RWPE2 (cell line): ENCODE measurements at regions not wholly inside any gene's neighbourhood (a gene's known extent, or its start where the extent isn't known, plus 50 kb on each side); places are given as distances from the start of the nearest gene placed in this dataset.

Experiments used
- ATAC-seq: fragments of 200-7000 bp; cut with Tn5 transposase; 3 replicates; pipeline ENCODE4 v1.9.1; 2021; ENCODE audit warnings: low read depth
- DNase-seq: peaks from one replicate; pipeline ENCODE4 v3.0.0-alpha.2; 2020; ENCODE audit warnings: low spot score
- H3K27ac ChIP-seq: fragments of 450-650 bp; 2 replicates; pipeline ENCODE4 v1.5.1; 2017; ENCODE audit warnings: mild to moderate bottlenecking; ENCODE audit not compliant: poor library complexity, severe bottlenecking
- H3K27me3 ChIP-seq: fragments of 250-450 bp; sonication (Bioruptor Pico); 2 replicates; pipeline ENCODE4 v1.5.1; 2021; ENCODE audit warnings: mild to moderate bottlenecking, moderate library complexity; ENCODE audit not compliant: insufficient read depth, poor library complexity, severe bottlenecking
- H3K36me3 ChIP-seq: fragments of 250-450 bp; sonication (Bioruptor Pico); 2 replicates; pipeline ENCODE4 v1.5.1; 2020; ENCODE audit warnings: low read depth, mild to moderate bottlenecking, moderate library complexity
- H3K4me1 ChIP-seq: fragments of 250-450 bp; sonication (Bioruptor Pico); 2 replicates; pipeline ENCODE4 v1.5.1; 2021; ENCODE audit warnings: mild to moderate bottlenecking, moderate library complexity; ENCODE audit not compliant: insufficient read depth, poor library complexity, severe bottlenecking
- H3K4me3 ChIP-seq: fragments of 250-450 bp; sonication (Bioruptor Pico); 2 replicates; pipeline ENCODE4 v1.5.1; 2021; ENCODE audit warnings: mild to moderate bottlenecking, moderate library complexity; ENCODE audit not compliant: severe bottlenecking
- H3K9me3 ChIP-seq: fragments of 250-450 bp; sonication (Bioruptor Pico); 2 replicates; pipeline ENCODE4 v1.5.1; 2021; ENCODE audit warnings: mild to moderate bottlenecking, moderate library complexity; ENCODE audit not compliant: severe bottlenecking
- TF ChIP-seq, protein P1 (sequence below): fragments of 450-650 bp; IDR thresholded peaks from one replicate; pipeline ENCODE4 v1.5.1; 2017; ENCODE audit warnings: mild to moderate bottlenecking, moderate library complexity; ENCODE audit not compliant: poor library complexity, severe bottlenecking

DNA sequence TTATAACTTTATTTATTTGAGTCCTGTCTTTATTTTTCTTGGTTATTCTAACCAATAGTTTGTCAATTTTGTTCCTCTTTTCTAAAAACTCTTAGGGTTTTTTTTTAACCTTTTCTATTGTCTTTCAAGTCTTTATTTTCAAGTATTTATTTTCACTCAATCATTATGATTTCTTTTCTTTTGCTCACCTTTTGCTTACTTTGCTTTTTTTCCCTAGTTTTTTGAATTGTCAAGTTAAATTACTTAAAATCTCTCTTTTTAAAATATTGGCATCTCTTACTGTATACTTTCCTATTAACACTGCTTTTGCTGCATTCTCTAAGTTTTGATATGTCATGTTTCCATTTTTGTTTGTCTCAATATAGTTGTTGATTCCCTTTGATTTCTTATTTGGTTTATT is 396.8 kb upstream of the CCDC179 start:
- DNase-seq = no peak
- Histone ChIP-seq H3K27me3 (no peaks in the 10 kb centered on the region), H3K9me3 (no peaks in the 10 kb centered on the region), H3K4me3 (no peak overlapping the region), H3K4me1 (no peaks in the 10 kb centered on the region), H3K27ac (no peak overlapping the region), H3K36me3 (no peaks in the 10 kb centered on the region)
- ATAC-seq = no peak
- TF ChIP-seq, protein P1, sequence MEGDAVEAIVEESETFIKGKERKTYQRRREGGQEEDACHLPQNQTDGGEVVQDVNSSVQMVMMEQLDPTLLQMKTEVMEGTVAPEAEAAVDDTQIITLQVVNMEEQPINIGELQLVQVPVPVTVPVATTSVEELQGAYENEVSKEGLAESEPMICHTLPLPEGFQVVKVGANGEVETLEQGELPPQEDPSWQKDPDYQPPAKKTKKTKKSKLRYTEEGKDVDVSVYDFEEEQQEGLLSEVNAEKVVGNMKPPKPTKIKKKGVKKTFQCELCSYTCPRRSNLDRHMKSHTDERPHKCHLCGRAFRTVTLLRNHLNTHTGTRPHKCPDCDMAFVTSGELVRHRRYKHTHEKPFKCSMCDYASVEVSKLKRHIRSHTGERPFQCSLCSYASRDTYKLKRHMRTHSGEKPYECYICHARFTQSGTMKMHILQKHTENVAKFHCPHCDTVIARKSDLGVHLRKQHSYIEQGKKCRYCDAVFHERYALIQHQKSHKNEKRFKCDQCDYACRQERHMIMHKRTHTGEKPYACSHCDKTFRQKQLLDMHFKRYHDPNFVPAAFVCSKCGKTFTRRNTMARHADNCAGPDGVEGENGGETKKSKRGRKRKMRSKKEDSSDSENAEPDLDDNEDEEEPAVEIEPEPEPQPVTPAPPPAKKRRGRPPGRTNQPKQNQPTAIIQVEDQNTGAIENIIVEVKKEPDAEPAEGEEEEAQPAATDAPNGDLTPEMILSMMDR = no peak

- H3K27ac ChIP-seq = no peak overlapping the region
- no peaks in the 10 kb centered on the region for H3K27me3 ChIP-seq
- H3K4me1 ChIP-seq = no peaks in the 10 kb centered on the region
- DNase-seq (no peak), ATAC-seq (no peak)
- H3K36me3 ChIP-seq = no peaks in the 10 kb centered on the region
- TF ChIP-seq, protein P1 = no peak
- H3K9me3 ChIP-seq = no peaks in the 10 kb centered on the region
- no peak overlapping the region for H3K4me3 ChIP-seq
These were observed 397.3 kb upstream of the CCDC179 start for GRCh38 chr11:23257556-23257955.

- Histone ChIP-seq H3K4me3 (no peak overlapping the region), H3K27me3 (no peaks in the 10 kb centered on the region), H3K27ac (no peak overlapping the region), H3K9me3 (no peaks in the 10 kb centered on the region), H3K36me3 (no peaks in the 10 kb centered on the region), H3K4me1 (no peaks in the 10 kb centered on the region)
- DNase-seq (no peak), ATAC-seq (no peak)
- TF ChIP-seq, protein P1 = no peak
These were observed 403.2 kb upstream of the CCDC179 start for GRCh38 chr11:23263466-23263865.

DNA sequence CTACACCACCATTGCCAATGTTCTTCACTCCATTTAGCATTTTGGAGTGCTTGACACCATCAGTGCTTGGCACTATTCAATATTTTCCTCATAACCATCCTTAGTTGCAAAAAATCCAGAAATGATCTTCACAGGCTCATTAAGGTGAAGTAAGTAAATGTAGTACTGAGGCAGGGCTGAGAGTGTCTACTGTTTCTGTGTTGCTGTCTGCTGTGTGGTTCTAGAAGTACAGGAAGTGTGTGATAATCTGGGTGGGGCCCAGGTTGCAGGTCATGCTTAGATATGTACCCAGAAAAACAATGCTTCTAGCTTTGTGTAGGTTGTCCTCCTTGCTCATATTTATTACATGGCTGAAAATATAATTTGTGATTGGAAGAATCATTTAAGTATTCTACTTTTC is 411.8 kb upstream of the CCDC179 start:
- H3K27ac ChIP-seq = no peak overlapping the region
- H3K4me1 ChIP-seq = no peaks in the 10 kb centered on the region
- DNase-seq = no peak
- H3K9me3 ChIP-seq = no peaks in the 10 kb centered on the region
- H3K27me3 ChIP-seq = no peaks in the 10 kb centered on the region
- no peak for ATAC-seq
- TF ChIP-seq, protein P1 = no peak
- H3K36me3 ChIP-seq = no peaks in the 10 kb centered on the region
- no peak overlapping the region for H3K4me3 ChIP-seq

- H3K27ac ChIP-seq = no peak overlapping the region
- H3K4me3 ChIP-seq = no peak overlapping the region
- H3K4me1 ChIP-seq = no peaks in the 10 kb centered on the region
- TF ChIP-seq, protein P1 = no peak
- no peaks in the 10 kb centered on the region for H3K27me3 ChIP-seq
- no peaks in the 10 kb centered on the region for H3K9me3 ChIP-seq
- no peak for DNase-seq
- peak; percentile 88 for ATAC-seq
- H3K36me3 ChIP-seq = no peaks in the 10 kb centered on the region
These were observed 417.8 kb upstream of the CCDC179 start for GRCh38 chr11:23278121-23278520.
